A673 (cell line): ENCODE measurements at regions not wholly inside any gene's neighbourhood (a gene's known extent, or its start where the extent isn't known, plus 50 kb on each side); places are given as distances from the start of the nearest gene placed in this dataset.
"Not testable (repeated sequence)": the region's sequence is repeated elsewhere in the genome, so short reads cannot be mapped to it uniquely, and the experiment has no call there.

ENCODE experiments used
- BruUV-seq: library from RNA; stranded (reverse); fragments of 400-500 nt; replicated peaks from 2 replicates; lab custom pipeline; 2021; lab: Mats Ljungman, UMichigan
- CTCF ChIA-PET: fragments of 300-600 bp; sonication (Branson Sonifier 250); formaldehyde crosslinking; loops from one replicate; lab custom pipeline; 2022; ENCODE audit warnings: antibody characterized with exemption; lab: Charles Lee
- POLR2A ChIA-PET: fragments of 300-600 bp; sonication (Branson Sonifier 250); formaldehyde crosslinking; loops from one replicate; lab custom pipeline; 2022; ENCODE audit warnings: antibody characterized with exemption; ENCODE audit not compliant: low non-redundant PET; lab: Charles Lee
- DNase-seq: peaks from one replicate; pipeline ENCODE4 v3.0.0-alpha.2; 2015; ENCODE audit warnings: low spot score
- H3K27ac ChIP-seq: fragments of 200-600 bp; sonication (generic); 2 replicates; pipeline ENCODE4 v1.5.1; 2016; ENCODE audit warnings: mixed run types, low read depth, mild to moderate bottlenecking, mixed read lengths, antibody characterized with exemption, low read length; ENCODE audit not compliant: poor library complexity, severe bottlenecking
- H3K27me3 ChIP-seq: fragments of 200-600 bp; sonication (generic); replicated peaks from 2 replicates; pipeline ENCODE4 v1.6.1; 2017; ENCODE audit warnings: mixed run types, low read depth, mild to moderate bottlenecking, mixed read lengths, antibody characterized with exemption, low read length; ENCODE audit not compliant: insufficient read depth, poor library complexity
- H3K36me3 ChIP-seq: fragments of 200-600 bp; sonication (generic); 2 replicates; pipeline ENCODE4 v1.6.1; 2016; ENCODE audit warnings: mixed run types, mild to moderate bottlenecking, mixed read lengths, antibody characterized with exemption, low read length; ENCODE audit not compliant: insufficient read depth, poor library complexity, severe bottlenecking
- H3K4me1 ChIP-seq: fragments of 200-600 bp; sonication (generic); 2 replicates; pipeline ENCODE4 v1.6.1; 2017; ENCODE audit warnings: mixed run types, mild to moderate bottlenecking, mixed read lengths, antibody characterized with exemption, low read length; ENCODE audit not compliant: insufficient read depth, poor library complexity, severe bottlenecking
- H3K4me3 ChIP-seq: fragments of 200-600 bp; sonication (generic); 2 replicates; pipeline ENCODE4 v1.5.1; 2016; ENCODE audit warnings: low read depth, mixed run types, mild to moderate bottlenecking, mixed read lengths, low read length; ENCODE audit not compliant: poor library complexity, severe bottlenecking
- H3K9me3 ChIP-seq: fragments of 200-600 bp; sonication (generic); 2 replicates; pipeline ENCODE4 v1.6.1; 2016; ENCODE audit warnings: mixed run types, low read depth, mild to moderate bottlenecking, mixed read lengths, antibody characterized with exemption, low read length; ENCODE audit not compliant: poor library complexity, severe bottlenecking
- CTCF ChIP-seq: fragments of 300-800, 200-600 bp; sonication (generic); conservative IDR thresholded peaks from 2 replicates; pipeline ENCODE4 v1.5.1; 2017; ENCODE audit warnings: low read depth, mild to moderate bottlenecking, antibody characterized with exemption, low read length, moderate library complexity, mixed read lengths
- EZH2 ChIP-seq: fragments of 200-600 bp; sonication (generic); IDR thresholded peaks from 2 replicates; pipeline ENCODE4 v1.6.1; 2017; ENCODE audit warnings: borderline replicate concordance, low read depth, mild to moderate bottlenecking, mixed read lengths, antibody characterized with exemption, low read length; ENCODE audit not compliant: poor library complexity, severe bottlenecking
- intact Hi-C: fragments of 100-400 bp; cut with micrococcal nuclease; formaldehyde crosslinking; loops from one replicate; pipeline ENCODE4 v1.10.0; 2022; ENCODE audit not compliant: unreplicated experiment

DNA sequence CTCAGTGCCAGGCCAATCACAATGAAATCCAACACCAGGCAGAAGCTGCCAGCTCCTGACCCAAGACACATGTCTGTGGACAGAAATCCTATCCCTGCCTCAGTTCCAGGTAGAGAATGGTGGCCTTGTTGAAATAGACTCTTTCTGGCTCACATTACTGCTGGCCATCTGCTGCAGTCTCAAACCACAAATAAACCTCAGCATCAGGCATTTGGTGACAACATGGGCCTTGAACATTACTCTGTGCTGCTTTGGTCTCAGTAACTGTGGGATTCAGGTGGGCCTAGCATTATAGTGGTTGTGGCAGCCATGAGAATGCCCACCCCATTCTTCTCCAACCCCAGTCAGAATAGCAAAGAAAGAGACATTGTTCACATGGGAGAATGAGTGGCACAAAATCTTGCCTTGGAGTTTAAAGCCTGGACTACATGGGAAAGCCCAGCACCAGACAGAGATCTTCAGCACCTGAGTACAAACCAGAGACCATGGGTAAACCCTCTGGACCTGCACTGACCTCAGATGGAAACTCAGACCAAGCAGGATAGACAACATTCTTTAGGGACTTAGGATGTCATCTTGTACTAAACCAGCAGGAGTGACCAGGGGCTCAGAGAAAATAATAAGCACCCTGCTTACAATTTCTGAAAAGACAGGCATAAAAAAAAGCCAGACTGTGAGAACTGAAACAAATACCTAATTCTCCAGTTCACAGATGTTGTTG, 50.4 kb upstream of the TRAM1L1 start:
- Histone ChIP-seq H3K27ac (no peak overlapping the region), H3K4me1 (no peaks in the 10 kb centered on the region), H3K27me3 (no peaks in the 10 kb centered on the region), H3K4me3 (no peak overlapping the region), H3K9me3 (peaks cover 6% of the 10 kb centered on the region), H3K36me3 (no peaks in the 10 kb centered on the region)
- TF ChIP-seq CTCF (no peak), EZH2 (no peak)
- intact Hi-C loops: loop anchor here (1.0 to 10.0 kb wide), 4 partner anchors 569 to 1139 kb away; partner anchors contain the start of gene NDST3
- BruUV-seq: no TSS peak
- ChIA-PET POLR2A (no interaction called here), CTCF (no interaction called here)
- no peak for DNase-seq

DNA sequence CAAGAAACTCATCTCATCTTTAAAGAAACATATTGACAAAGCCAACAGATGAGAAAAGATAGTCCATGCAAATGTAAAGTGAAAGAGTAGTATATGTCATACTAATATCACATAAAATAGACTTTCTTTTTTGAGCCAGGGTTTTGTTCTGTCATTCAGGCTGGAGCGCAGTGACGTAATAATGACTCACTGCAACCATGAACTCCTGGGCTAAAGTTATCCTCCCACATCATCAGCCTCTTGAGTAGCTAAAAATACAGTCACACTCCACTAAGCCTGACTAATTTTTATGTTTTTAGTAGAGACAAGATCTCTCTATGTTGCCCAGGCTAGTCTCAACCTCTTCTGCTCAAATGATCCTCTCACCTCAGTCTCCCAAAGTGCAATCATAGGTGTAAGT, 51.8 kb upstream of the TRAM1L1 start:
- BruUV-seq: no TSS peak
- Histone ChIP-seq H3K36me3 (no peaks in the 10 kb centered on the region), H3K9me3 (peaks cover 6% of the 10 kb centered on the region), H3K27ac (no peak overlapping the region), H3K4me3 (no peak overlapping the region), H3K4me1 (no peaks in the 10 kb centered on the region), H3K27me3 (no peaks in the 10 kb centered on the region)
- intact Hi-C loops: loop anchor here (10.0 kb wide), 3 partner anchors 568 to 1138 kb away; no protein-coding TSS in a partner anchor
- CTCF ChIA-PET: no interaction called here
- TF ChIP-seq CTCF: no peak
- no peak for TF ChIP-seq EZH2
- POLR2A ChIA-PET: no interaction called here
- peak; percentile 50 for DNase-seq

DNA sequence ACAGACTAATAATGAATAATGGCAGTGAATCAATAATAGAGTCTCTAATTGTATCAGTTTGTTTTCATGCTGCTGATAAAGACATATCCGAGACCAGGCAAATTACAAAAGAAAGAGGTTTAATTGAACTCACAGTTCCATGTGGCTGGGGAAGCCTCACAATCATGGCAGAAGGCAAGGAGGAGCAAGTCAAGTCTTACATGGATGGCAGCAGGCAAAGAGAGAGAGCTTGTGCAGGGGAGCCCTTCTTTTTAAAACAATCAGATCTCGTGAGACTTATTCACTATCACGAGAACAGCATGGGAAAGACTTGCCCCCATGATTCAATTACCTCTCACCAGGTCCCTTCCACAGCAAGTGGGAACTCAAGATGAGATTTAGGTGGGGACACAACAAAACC, 53.4 kb upstream of the TRAM1L1 start:
- H3K27ac ChIP-seq, H3K4me3 ChIP-seq, CTCF ChIA-PET, H3K27me3 ChIP-seq, BruUV-seq, H3K4me1 ChIP-seq, POLR2A ChIA-PET, DNase-seq, H3K9me3 ChIP-seq, H3K36me3 ChIP-seq: not testable (repeated sequence)
- intact Hi-C loops: loop anchor here (10.0 kb wide), 3 partner anchors 566 to 1136 kb away; no protein-coding TSS in a partner anchor

DNA sequence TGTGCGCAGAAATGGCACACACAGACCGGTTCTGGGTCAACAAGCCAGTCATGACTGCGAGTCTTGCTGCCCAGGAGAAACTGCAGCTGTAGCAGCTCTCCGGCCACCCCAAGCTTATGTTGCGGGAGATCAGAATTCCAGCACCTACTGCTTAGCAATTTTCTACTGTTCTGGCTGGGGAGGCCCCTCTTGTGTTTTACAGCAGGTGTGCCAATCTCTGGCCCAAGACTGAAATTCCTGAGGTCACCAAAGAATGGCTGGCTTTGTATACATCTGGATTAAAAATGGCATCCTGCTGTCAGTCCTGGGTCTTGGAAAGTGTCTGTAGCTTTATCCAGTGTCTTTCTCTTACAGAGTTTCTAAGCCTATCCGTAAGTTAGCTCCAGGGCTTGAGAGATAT, 68.9 kb upstream of the TRAM1L1 start:
- Histone ChIP-seq H3K4me3 (peak overlapping the region; percentile 11), H3K4me1 (peaks cover 14% of the 10 kb centered on the region), H3K27ac (peak overlapping the region; percentile 85), H3K36me3 (no peaks in the 10 kb centered on the region), H3K9me3 (peaks cover 9% of the 10 kb centered on the region), H3K27me3 (no peaks in the 10 kb centered on the region)
- TF ChIP-seq EZH2 (no peak), CTCF (no peak)
- CTCF ChIA-PET: no interaction called here
- peak; percentile 33 for DNase-seq
- POLR2A ChIA-PET: interaction anchor here (0.6 kb wide), 1 partner anchor 543 kb away, joined by 9 read pairs; no protein-coding TSS in a partner anchor
- intact Hi-C loops: loop anchor here (5.0 kb wide), 1 partner anchor 972 kb away; no protein-coding TSS in a partner anchor
- no TSS peak for BruUV-seq
